ENCODE measurements at regions not wholly inside any gene's neighbourhood (a gene's known extent, or its start where the extent isn't known, plus 50 kb on each side); places are given as distances from the start of the nearest gene placed in this dataset.

DNA sequence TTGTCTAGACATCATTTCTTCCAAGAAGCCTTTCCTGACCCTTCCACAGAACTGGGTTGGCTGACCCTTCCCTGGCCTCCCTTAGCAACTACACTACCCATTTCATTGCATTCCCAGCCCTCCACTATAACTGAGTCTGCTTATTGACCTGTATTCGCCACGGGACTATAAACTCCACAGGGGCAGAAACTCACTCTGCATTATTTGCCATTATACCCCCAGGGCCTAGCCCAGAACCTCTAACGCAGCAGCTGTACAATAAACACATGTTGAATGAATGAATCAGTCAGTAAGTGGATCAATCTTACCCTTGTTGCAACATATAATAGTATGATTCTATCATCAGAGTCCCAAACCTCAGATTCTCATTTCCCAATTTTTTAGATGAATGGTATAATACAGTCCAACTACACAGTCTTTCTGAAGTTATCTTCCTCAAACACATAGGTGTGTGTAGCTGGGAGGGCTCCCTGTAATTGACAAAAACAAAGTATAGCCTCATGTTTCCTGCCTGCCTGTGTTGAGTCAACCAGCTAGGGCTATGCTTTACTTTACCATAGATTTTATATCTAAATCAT lies 209.3 kb downstream of the CHIC2 start:
- TF ChIP-seq, protein P1, sequence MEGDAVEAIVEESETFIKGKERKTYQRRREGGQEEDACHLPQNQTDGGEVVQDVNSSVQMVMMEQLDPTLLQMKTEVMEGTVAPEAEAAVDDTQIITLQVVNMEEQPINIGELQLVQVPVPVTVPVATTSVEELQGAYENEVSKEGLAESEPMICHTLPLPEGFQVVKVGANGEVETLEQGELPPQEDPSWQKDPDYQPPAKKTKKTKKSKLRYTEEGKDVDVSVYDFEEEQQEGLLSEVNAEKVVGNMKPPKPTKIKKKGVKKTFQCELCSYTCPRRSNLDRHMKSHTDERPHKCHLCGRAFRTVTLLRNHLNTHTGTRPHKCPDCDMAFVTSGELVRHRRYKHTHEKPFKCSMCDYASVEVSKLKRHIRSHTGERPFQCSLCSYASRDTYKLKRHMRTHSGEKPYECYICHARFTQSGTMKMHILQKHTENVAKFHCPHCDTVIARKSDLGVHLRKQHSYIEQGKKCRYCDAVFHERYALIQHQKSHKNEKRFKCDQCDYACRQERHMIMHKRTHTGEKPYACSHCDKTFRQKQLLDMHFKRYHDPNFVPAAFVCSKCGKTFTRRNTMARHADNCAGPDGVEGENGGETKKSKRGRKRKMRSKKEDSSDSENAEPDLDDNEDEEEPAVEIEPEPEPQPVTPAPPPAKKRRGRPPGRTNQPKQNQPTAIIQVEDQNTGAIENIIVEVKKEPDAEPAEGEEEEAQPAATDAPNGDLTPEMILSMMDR (IDR thresholded peaks at IDR 0.05; ENCODE audit: borderline replicate concordance, control extremely low read depth, extremely low read depth, insufficient read depth, missing control alignments) = no peak
- DNase-seq (ENCODE audit: low spot score) = no peak
- in situ Hi-C loops (cut with MboI; ENCODE audit: low sequenced_read_pairs, unreplicated experiment) = no loop called here

DNA sequence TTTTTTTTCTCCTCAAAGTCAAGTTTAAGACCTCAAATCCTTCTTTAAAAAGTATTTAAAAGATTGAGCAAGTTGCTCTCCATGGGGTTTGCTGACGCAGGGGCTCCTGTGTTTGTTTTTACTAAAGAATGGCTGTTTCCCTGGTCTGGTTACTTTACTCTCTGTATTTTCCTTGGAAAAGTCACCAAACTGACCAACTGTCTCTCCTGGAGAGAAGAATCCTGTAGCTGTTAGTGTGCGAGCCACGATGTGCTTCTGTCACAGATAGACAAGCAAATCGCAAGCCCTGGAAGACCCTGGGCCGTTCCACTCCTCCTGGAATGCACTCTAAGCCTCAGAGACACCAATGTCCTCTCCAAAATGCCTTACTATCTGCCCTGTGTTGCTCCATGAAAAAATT lies 212.1 kb downstream of the CHIC2 start:
- in situ Hi-C loops (cut with MboI; ENCODE audit: low sequenced_read_pairs, unreplicated experiment) = no loop called here
- no peak for DNase-seq (ENCODE audit: low spot score)
- TF ChIP-seq, protein P1 (IDR thresholded peaks at IDR 0.05; ENCODE audit: borderline replicate concordance, control extremely low read depth, extremely low read depth, insufficient read depth, missing control alignments) = no peak

DNA sequence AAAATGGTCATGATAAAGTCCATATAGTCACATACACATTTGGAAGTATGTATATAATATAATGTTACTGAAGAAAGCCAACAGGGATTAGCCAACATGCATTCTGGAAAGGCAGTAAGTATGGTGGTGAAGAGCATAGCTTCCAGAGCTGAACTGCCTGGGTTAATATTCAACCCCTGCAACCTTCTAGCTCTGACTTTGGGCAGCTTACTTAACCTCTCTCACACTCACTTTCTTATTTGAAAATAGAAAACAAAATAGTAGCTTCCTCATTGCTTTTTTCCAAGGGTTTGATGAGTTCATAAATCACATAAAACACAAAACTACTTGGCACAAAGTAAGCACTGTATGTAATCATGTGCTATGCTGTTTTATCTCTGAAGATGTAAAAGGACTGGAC lies 216.4 kb downstream of the CHIC2 start:
- TF ChIP-seq, protein P1 (IDR thresholded peaks at IDR 0.05; ENCODE audit: borderline replicate concordance, control extremely low read depth, extremely low read depth, insufficient read depth, missing control alignments) = no peak
- no peak for DNase-seq (ENCODE audit: low spot score)
- in situ Hi-C loops (cut with MboI; ENCODE audit: low sequenced_read_pairs, unreplicated experiment) = no loop called here

DNA sequence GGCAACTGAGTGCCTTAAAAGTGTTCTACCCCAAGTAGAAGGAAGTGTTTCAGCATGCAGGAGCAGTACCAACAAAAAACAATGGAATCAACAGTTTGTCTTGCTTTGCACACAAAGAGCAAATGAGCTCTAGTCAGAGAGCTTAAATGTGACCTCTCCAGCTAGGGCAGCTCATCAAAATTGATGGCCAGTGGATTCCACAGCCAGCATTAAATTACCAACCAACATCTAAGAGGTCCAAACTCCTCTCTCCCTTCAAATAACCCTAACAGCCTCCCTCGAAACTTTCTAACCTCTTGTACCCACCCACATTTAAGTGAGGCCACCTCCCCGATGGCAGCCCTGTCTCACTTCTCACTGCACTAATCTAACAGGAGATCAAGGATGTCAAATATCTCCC lies 219.9 kb downstream of the CHIC2 start:
- DNase-seq (ENCODE audit: low spot score) = no peak
- in situ Hi-C loops (cut with MboI; ENCODE audit: low sequenced_read_pairs, unreplicated experiment) = no loop called here
- TF ChIP-seq, protein P1 (IDR thresholded peaks at IDR 0.05; ENCODE audit: borderline replicate concordance, control extremely low read depth, extremely low read depth, insufficient read depth, missing control alignments) = no peak

DNA sequence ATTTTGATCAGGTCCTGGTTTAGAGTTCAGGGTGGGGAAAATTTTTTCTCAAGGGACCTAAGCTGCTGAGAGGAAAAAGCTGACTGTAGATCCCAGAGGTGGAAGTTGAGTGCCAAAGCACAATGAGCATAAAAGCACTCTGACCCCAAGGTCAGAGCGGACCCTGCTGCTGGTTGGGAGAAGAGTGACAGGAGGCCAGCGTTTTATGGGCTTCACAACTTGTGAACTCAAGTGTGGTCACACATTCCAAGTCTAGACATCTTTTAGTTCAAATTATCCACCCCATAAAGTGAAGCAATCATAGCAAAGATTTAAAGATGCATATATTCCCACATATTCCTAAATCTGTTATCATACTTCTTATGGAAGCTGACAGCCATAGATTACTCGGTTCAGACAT lies 220.3 kb downstream of the CHIC2 start:
- DNase-seq (ENCODE audit: low spot score) = no peak
- in situ Hi-C loops (cut with MboI; ENCODE audit: low sequenced_read_pairs, unreplicated experiment) = no loop called here
- TF ChIP-seq, protein P1 (IDR thresholded peaks at IDR 0.05; ENCODE audit: borderline replicate concordance, control extremely low read depth, extremely low read depth, insufficient read depth, missing control alignments) = no peak

DNA sequence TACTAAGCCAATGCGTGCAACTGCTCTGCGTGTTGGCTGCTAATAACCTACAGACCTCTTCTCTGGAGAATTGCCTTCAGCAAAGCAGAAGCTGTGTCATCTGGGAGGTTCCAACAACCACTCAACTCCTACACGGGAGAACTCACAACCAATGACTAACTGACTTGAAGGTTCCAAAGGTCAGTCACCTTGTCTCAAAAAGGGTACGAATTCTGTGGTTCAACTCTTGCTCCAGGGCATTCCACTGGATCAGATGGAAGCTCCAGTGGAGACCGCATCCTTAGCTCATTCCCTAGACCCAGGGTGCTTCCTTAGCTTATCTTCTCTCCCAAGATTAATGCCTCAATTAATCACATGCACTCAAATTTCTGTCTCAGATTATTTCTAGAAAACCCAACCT lies 222.7 kb downstream of the CHIC2 start:
- TF ChIP-seq, protein P1 (IDR thresholded peaks at IDR 0.05; ENCODE audit: borderline replicate concordance, control extremely low read depth, extremely low read depth, insufficient read depth, missing control alignments) = no peak

More for the DNA sequence above, 222.7 kb downstream of the CHIC2 start:
- DNase-seq (ENCODE audit: low spot score) = no peak
- in situ Hi-C loops (cut with MboI; ENCODE audit: low sequenced_read_pairs, unreplicated experiment) = no loop called here

All from GM13976 (cell line).